ENCODE measurements at regions not wholly inside any gene's neighbourhood (a gene's known extent, or its start where the extent isn't known, plus 50 kb on each side); places are given as distances from the start of the nearest gene placed in this dataset.

- Histone ChIP-seq H3K36me3 (ENCODE audit: control insufficient read depth in 2 of 3, insufficient read depth in 3 of 3, low read length in 3 of 3) (no peaks in the 10 kb centered on the region), H3K27ac (ENCODE audit: low read depth in 2 of 2, low read length in 2 of 2) (no peak overlapping the region), H3K9me3 (ENCODE audit: control insufficient read depth in 2 of 3, insufficient read depth in 1 of 3, low read length in 3 of 3) (no peaks in the 10 kb centered on the region), H3K27me3 (ENCODE audit: control insufficient read depth, insufficient read depth, low read length) (no peaks in the 10 kb centered on the region), H3K9ac (ENCODE audit: low read length in 3 of 3) (no peak overlapping the region), H3K4me3 (ENCODE audit: low read length in 3 of 3) (no peak overlapping the region), H3K4me1 (ENCODE audit: control insufficient read depth in 2 of 3, insufficient read depth in 2 of 3, low read depth in 1 of 3, low read length in 3 of 3) (no peaks in the 10 kb centered on the region)
- intact Hi-C loops (cut with DNase I), result no loop called here
- TF ChIP-seq CTCF (IDR thresholded peaks at IDR 0.05; ENCODE audit: borderline replicate concordance, extremely low read depth, insufficient read depth), result no peak
- FAIRE-seq (no peak), DNase-seq (no peak)
Observed at GRCh38 chr12:74614426-74614825, 76.8 kb downstream of the ATXN7L3B start.

- Histone ChIP-seq H3K4me3 (ENCODE audit: low read length in 3 of 3) (no peak overlapping the region), H3K9ac (ENCODE audit: low read length in 3 of 3) (no peak overlapping the region), H3K27me3 (ENCODE audit: control insufficient read depth, insufficient read depth, low read length) (no peaks in the 10 kb centered on the region), H3K36me3 (ENCODE audit: control insufficient read depth in 2 of 3, insufficient read depth in 3 of 3, low read length in 3 of 3) (no peaks in the 10 kb centered on the region), H3K4me1 (ENCODE audit: control insufficient read depth in 2 of 3, insufficient read depth in 2 of 3, low read depth in 1 of 3, low read length in 3 of 3) (no peaks in the 10 kb centered on the region), H3K27ac (ENCODE audit: low read depth in 2 of 2, low read length in 2 of 2) (no peak overlapping the region), H3K9me3 (ENCODE audit: control insufficient read depth in 2 of 3, insufficient read depth in 1 of 3, low read length in 3 of 3) (no peaks in the 10 kb centered on the region)
- DNase-seq (no peak), FAIRE-seq (no peak)
- TF ChIP-seq CTCF (IDR thresholded peaks at IDR 0.05; ENCODE audit: borderline replicate concordance, extremely low read depth, insufficient read depth), result no peak
- intact Hi-C loops (cut with DNase I), result no loop called here
Observed at GRCh38 chr12:74619084-74619483, 81.4 kb downstream of the ATXN7L3B start.

- TF ChIP-seq CTCF (IDR thresholded peaks at IDR 0.05; ENCODE audit: borderline replicate concordance, extremely low read depth, insufficient read depth), result no peak
- intact Hi-C loops (cut with DNase I), result no loop called here
- FAIRE-seq, result no peak
Observed at GRCh38 chr12:74619884-74620283, 82.2 kb downstream of the ATXN7L3B start.

DNA sequence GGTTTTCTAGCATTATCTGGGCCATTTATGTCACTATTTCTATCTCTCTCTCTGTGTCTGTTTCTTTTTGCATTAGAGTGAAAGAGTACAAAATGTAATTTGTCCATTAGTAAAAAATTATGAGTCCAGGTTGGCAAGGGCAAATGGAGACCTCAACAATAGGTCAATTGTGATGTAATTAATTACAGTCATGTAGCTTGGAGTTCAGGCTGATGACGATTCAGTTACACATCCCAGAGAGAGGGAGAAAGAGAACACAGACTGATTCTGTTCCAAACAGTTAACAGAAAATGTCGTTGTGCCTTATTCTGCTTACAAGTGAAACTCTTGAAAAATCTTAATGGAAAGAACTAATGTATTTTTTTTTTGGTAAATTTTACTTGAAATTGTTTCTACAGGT, 83.3 kb downstream of the ATXN7L3B start:
- Histone ChIP-seq H3K9ac (ENCODE audit: low read length in 3 of 3) (no peak overlapping the region), H3K27ac (ENCODE audit: low read depth in 2 of 2, low read length in 2 of 2) (no peak overlapping the region), H3K36me3 (ENCODE audit: control insufficient read depth in 2 of 3, insufficient read depth in 3 of 3, low read length in 3 of 3) (no peaks in the 10 kb centered on the region), H3K4me3 (ENCODE audit: low read length in 3 of 3) (no peak overlapping the region), H3K9me3 (ENCODE audit: control insufficient read depth in 2 of 3, insufficient read depth in 1 of 3, low read length in 3 of 3) (no peaks in the 10 kb centered on the region), H3K27me3 (ENCODE audit: control insufficient read depth, insufficient read depth, low read length) (no peaks in the 10 kb centered on the region), H3K4me1 (ENCODE audit: control insufficient read depth in 2 of 3, insufficient read depth in 2 of 3, low read depth in 1 of 3, low read length in 3 of 3) (no peaks in the 10 kb centered on the region)
- intact Hi-C loops (cut with DNase I), result no loop called here
- FAIRE-seq (no peak), DNase-seq (no peak)
- no peak for TF ChIP-seq CTCF (IDR thresholded peaks at IDR 0.05; ENCODE audit: borderline replicate concordance, extremely low read depth, insufficient read depth)

More at GRCh38 chr12:74619884-74620283, 82.2 kb downstream of the ATXN7L3B start:
- Histone ChIP-seq H3K4me3 (ENCODE audit: low read length in 3 of 3) (no peak overlapping the region), H3K27me3 (ENCODE audit: control insufficient read depth, insufficient read depth, low read length) (no peaks in the 10 kb centered on the region), H3K4me1 (ENCODE audit: control insufficient read depth in 2 of 3, insufficient read depth in 2 of 3, low read depth in 1 of 3, low read length in 3 of 3) (no peaks in the 10 kb centered on the region), H3K36me3 (ENCODE audit: control insufficient read depth in 2 of 3, insufficient read depth in 3 of 3, low read length in 3 of 3) (no peaks in the 10 kb centered on the region), H3K9me3 (ENCODE audit: control insufficient read depth in 2 of 3, insufficient read depth in 1 of 3, low read length in 3 of 3) (no peaks in the 10 kb centered on the region), H3K27ac (ENCODE audit: low read depth in 2 of 2, low read length in 2 of 2) (no peak overlapping the region), H3K9ac (ENCODE audit: low read length in 3 of 3) (no peak overlapping the region)
- DNase-seq, result no peak
